KMS-11 (cell line): ENCODE measurements at regions not wholly inside any gene's neighbourhood (a gene's known extent, or its start where the extent isn't known, plus 50 kb on each side); places are given as distances from the start of the nearest gene placed in this dataset.

Source experiments
- H2AFZ ChIP-seq: fragments of 200-600 bp; sonication (generic); 2 replicates; pipeline ENCODE4 v1.6.1; 2016; ENCODE audit warnings: antibody characterized with exemption, mixed run types, low read depth
- H3K27ac ChIP-seq: fragments of 200-600 bp; sonication (generic); 2 replicates; pipeline ENCODE4 v1.6.1; 2016; ENCODE audit warnings: mild to moderate bottlenecking, mixed run types
- H3K27me3 ChIP-seq: fragments of 200-600 bp; sonication (generic); 2 replicates; pipeline ENCODE4 v1.6.1; 2017; ENCODE audit warnings: mild to moderate bottlenecking, low read depth, mixed run types, moderate library complexity; ENCODE audit not compliant: insufficient read depth
- H3K36me3 ChIP-seq: fragments of 200-600 bp; sonication (generic); 2 replicates; pipeline ENCODE4 v1.6.1; 2017; ENCODE audit warnings: mild to moderate bottlenecking, mixed run types; ENCODE audit not compliant: insufficient read depth
- H3K4me1 ChIP-seq: fragments of 200-600 bp; sonication (generic); 2 replicates; pipeline ENCODE4 v1.6.1; 2016; ENCODE audit warnings: mild to moderate bottlenecking, low read depth, mixed run types; ENCODE audit not compliant: poor library complexity, severe bottlenecking
- H3K4me2 ChIP-seq: fragments of 200-600 bp; sonication (generic); 2 replicates; pipeline ENCODE4 v1.7.0; 2016; ENCODE audit warnings: mild to moderate bottlenecking, mixed run types
- H3K4me3 ChIP-seq: fragments of 200-600 bp; sonication (generic); IDR thresholded peaks from 2 replicates; pipeline ENCODE4 v1.6.1; 2017; ENCODE audit warnings: low read depth, low read length, mixed read lengths; ENCODE audit not compliant: insufficient read depth
- H3K79me2 ChIP-seq: fragments of 200-600 bp; sonication (generic); 2 replicates; pipeline ENCODE4 v1.6.1; 2016; ENCODE audit warnings: low read depth, mixed run types; ENCODE audit not compliant: insufficient read depth
- H3K9ac ChIP-seq: fragments of 200-600 bp; sonication (generic); 2 replicates; pipeline ENCODE4 v1.6.1; 2016; ENCODE audit warnings: mild to moderate bottlenecking, mixed run types
- H4K20me1 ChIP-seq: fragments of 200-600 bp; sonication (generic); 2 replicates; pipeline ENCODE4 v1.6.1; 2016; ENCODE audit warnings: mild to moderate bottlenecking, mixed run types; ENCODE audit not compliant: insufficient read depth
- TF ChIP-seq, protein P1 (sequence below): fragments of 200-600 bp; sonication (generic); conservative IDR thresholded peaks from 2 replicates; pipeline ENCODE4 v1.6.1; 2017; ENCODE audit warnings: low read depth, mild to moderate bottlenecking, antibody characterized with exemption, low read length, moderate library complexity, mixed read lengths

DNA sequence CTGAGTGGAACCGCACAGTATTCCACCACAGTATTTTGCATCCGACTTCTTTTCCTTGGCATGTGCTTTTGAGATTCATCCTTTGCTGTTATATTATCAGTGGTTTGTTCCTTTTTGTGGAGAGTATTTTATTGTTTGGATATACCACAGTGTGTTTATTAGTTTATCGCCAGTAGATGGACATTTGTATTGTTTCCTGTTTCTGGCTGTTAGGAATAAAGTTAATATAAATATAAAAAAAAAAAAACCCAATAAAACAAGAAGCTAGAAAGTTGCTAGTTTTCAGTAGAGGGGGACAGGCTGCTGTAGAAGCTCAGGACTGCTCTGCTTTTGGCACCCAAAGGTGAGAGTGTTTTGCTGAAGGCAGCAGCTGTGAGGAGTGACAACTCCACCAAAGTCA is 62.0 kb upstream of the EEA1 start:
- Histone ChIP-seq H2AFZ (no peak overlapping the region), H3K36me3 (no peaks in the 10 kb centered on the region), H3K4me3 (no peak overlapping the region), H3K27me3 (no peaks in the 10 kb centered on the region), H3K27ac (no peak overlapping the region), H3K4me2 (no peak overlapping the region), H4K20me1 (no peaks in the 10 kb centered on the region), H3K4me1 (peaks cover 20% of the 10 kb centered on the region), H3K79me2 (no peaks in the 10 kb centered on the region), H3K9ac (no peak overlapping the region)
- TF ChIP-seq, protein P1, sequence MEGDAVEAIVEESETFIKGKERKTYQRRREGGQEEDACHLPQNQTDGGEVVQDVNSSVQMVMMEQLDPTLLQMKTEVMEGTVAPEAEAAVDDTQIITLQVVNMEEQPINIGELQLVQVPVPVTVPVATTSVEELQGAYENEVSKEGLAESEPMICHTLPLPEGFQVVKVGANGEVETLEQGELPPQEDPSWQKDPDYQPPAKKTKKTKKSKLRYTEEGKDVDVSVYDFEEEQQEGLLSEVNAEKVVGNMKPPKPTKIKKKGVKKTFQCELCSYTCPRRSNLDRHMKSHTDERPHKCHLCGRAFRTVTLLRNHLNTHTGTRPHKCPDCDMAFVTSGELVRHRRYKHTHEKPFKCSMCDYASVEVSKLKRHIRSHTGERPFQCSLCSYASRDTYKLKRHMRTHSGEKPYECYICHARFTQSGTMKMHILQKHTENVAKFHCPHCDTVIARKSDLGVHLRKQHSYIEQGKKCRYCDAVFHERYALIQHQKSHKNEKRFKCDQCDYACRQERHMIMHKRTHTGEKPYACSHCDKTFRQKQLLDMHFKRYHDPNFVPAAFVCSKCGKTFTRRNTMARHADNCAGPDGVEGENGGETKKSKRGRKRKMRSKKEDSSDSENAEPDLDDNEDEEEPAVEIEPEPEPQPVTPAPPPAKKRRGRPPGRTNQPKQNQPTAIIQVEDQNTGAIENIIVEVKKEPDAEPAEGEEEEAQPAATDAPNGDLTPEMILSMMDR: no peak

DNA sequence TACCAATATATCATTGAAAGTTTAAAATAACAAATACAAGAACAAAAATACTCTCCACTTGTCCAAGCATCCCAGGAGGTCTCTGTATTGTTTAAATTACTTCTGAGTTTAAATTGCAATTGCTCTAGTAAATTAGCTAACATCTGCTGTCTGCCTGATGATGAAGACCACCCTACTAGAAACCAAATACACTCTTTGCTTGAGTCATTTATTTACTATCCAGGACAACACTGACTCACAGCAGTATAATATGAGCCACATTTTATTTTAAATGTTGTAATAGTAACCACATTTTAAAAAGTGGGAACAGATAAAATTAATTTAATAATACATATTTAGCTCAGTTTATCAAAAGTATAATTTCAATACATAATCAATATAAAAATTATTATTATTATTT is 62.9 kb upstream of the EEA1 start:
- TF ChIP-seq, protein P1: no peak
- Histone ChIP-seq H3K27me3 (no peaks in the 10 kb centered on the region), H3K79me2 (no peaks in the 10 kb centered on the region), H3K27ac (no peak overlapping the region), H3K4me2 (no peak overlapping the region), H3K36me3 (no peaks in the 10 kb centered on the region), H3K9ac (no peak overlapping the region), H4K20me1 (no peaks in the 10 kb centered on the region), H3K4me1 (peaks cover 18% of the 10 kb centered on the region), H3K4me3 (no peak overlapping the region), H2AFZ (no peak overlapping the region)

DNA sequence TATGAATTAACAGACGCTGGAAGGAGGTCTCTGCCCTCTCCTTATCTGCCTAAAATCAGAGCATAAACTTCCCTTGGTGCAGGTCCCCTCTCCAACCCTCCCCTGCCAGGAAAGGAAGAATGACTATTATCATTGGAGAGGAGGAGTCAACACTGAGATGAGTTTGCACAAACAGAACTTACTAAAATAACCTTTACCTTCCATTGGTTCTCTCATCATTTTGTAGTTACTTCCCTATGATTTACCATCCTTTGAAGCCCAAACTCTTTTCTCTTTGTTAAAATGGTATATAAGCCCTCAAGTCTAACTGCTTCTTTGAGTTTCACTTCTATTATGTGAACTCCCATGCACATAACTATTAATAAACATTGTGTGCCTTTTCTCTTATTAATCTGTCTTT is 64.2 kb upstream of the EEA1 start:
- Histone ChIP-seq H3K27ac (no peak overlapping the region), H3K36me3 (no peaks in the 10 kb centered on the region), H3K4me1 (peaks cover 8% of the 10 kb centered on the region), H2AFZ (no peak overlapping the region), H3K27me3 (no peaks in the 10 kb centered on the region), H4K20me1 (no peaks in the 10 kb centered on the region), H3K4me3 (no peak overlapping the region), H3K9ac (no peak overlapping the region), H3K79me2 (no peaks in the 10 kb centered on the region), H3K4me2 (no peak overlapping the region)
- TF ChIP-seq, protein P1: no peak

DNA sequence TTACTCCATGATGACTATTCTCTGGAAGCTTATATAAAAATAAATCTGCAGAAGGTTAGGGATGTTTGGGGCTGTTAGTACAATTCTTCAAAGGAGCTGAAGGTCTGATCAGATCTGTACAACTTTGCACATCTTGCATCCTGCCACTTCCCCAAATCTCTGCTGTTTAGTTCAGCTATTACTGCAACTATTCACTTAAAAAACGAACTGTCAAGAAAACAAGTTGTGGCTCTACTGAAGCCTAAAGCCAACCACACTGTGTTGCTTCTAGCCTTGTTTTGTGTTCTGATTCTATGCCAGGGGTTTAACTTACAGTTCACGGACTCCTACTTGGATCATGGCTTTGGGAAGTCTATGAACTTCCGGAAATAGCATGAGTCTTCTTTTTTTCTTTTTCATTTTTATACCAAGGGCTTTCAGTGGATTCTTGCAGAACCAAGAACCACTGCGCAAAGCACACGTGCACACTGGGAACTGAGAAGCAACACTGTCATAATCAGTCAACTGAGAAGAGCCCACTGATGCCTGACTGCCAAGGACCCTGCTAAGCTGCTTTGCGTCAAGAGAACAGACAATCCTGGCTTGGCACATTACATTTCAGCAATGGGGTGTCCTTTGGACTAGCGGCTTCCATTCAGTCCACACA is 66.3 kb upstream of the EEA1 start:
- H3K27ac ChIP-seq: no peak overlapping the region

More for the DNA sequence above, 66.3 kb upstream of the EEA1 start:
- H4K20me1 ChIP-seq: no peaks in the 10 kb centered on the region
- H3K9ac ChIP-seq: no peak overlapping the region
- H3K4me2 ChIP-seq: no peak overlapping the region
- TF ChIP-seq, protein P1: no peak
- no peaks in the 10 kb centered on the region for H3K79me2 ChIP-seq
- H3K27me3 ChIP-seq: no peaks in the 10 kb centered on the region
- no peaks in the 10 kb centered on the region for H3K36me3 ChIP-seq
- no peaks in the 10 kb centered on the region for H3K4me1 ChIP-seq
- H3K4me3 ChIP-seq: no peak overlapping the region
- H2AFZ ChIP-seq: no peak overlapping the region
